ENCODE measurements at regions not wholly inside any gene's neighbourhood (a gene's known extent, or its start where the extent isn't known, plus 50 kb on each side); places are given as distances from the start of the nearest gene placed in this dataset.

DNA sequence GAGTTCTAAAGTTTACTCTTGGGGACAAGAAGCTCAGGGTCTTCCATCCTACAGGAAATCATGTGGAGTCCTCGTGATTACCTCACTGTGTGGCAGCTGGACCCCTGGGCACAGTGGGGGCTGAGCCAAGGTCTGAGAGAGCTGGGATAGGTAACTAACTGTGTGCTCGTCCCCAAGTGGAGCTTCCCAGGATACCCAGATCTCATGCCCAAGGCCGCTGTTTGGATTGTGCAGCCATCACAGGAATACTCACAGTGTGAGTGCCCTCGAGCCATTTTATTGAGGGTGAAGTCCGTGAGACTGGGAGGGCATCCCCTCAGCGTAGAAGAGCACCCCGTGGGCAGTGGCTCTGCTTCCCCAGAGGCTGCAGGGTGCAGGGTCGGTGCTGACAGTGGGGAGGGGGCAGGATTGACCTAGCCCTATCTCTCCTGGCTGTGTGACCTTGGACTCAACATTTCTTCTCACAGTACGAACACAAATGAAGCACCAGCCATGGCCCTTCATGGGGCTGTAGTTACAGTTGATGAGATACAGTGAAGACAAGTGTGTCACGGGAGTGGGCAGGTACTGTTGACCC, 69.6 kb upstream of the LEP start:
- H4K20me1 ChIP-seq (ENCODE audit: insufficient read depth, low read length): no peaks in the 10 kb centered on the region
- no peak for TF ChIP-seq EZH2phosphoT487 (IDR thresholded peaks at IDR 0.05; ENCODE audit: borderline replicate concordance, low read depth, low read length)
- TF ChIP-seq, protein P1, sequence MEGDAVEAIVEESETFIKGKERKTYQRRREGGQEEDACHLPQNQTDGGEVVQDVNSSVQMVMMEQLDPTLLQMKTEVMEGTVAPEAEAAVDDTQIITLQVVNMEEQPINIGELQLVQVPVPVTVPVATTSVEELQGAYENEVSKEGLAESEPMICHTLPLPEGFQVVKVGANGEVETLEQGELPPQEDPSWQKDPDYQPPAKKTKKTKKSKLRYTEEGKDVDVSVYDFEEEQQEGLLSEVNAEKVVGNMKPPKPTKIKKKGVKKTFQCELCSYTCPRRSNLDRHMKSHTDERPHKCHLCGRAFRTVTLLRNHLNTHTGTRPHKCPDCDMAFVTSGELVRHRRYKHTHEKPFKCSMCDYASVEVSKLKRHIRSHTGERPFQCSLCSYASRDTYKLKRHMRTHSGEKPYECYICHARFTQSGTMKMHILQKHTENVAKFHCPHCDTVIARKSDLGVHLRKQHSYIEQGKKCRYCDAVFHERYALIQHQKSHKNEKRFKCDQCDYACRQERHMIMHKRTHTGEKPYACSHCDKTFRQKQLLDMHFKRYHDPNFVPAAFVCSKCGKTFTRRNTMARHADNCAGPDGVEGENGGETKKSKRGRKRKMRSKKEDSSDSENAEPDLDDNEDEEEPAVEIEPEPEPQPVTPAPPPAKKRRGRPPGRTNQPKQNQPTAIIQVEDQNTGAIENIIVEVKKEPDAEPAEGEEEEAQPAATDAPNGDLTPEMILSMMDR (conservative IDR thresholded peaks at IDR 0.05; ENCODE audit: low read length): no peak
- BruUV-seq (replicated peaks): no TSS peak
- H3K36me3 ChIP-seq (ENCODE audit: insufficient read depth, low read length): no peaks in the 10 kb centered on the region
- H3K4me2 ChIP-seq (ENCODE audit: low read length): no peak overlapping the region
- H3K9me3 ChIP-seq (ENCODE audit: low read length): no peaks in the 10 kb centered on the region
- CTCF ChIA-PET (ENCODE audit: unreplicated experiment): no interaction called here
- POLR2A ChIA-PET: interaction anchor here (1.4 kb wide), 1 partner anchor 10 kb away, joined by 3 read pairs; no protein-coding TSS in a partner anchor
- DNase-seq (ENCODE audit: low spot score): no peak
- no peaks in the 10 kb centered on the region for H3K79me2 ChIP-seq (ENCODE audit: insufficient read depth, low read depth, low read length)
- no peak overlapping the region for H3K4me3 ChIP-seq (ENCODE audit: low read depth, low read length, poor library complexity, severe bottlenecking)
- no peaks in the 10 kb centered on the region for H3K9me2 ChIP-seq (ENCODE audit: insufficient read depth, low read length)
- intact Hi-C loops (cut with micrococcal nuclease; ENCODE audit: unreplicated experiment): no loop called here
- H3K4me1 ChIP-seq (ENCODE audit: insufficient read depth, low read length, poor library complexity, severe bottlenecking): no peaks in the 10 kb centered on the region
- H2AFZ ChIP-seq (ENCODE audit: low read length): no peak overlapping the region
- H3K27ac ChIP-seq (ENCODE audit: low read depth, low read length, poor library complexity, severe bottlenecking): no peak overlapping the region

DNA sequence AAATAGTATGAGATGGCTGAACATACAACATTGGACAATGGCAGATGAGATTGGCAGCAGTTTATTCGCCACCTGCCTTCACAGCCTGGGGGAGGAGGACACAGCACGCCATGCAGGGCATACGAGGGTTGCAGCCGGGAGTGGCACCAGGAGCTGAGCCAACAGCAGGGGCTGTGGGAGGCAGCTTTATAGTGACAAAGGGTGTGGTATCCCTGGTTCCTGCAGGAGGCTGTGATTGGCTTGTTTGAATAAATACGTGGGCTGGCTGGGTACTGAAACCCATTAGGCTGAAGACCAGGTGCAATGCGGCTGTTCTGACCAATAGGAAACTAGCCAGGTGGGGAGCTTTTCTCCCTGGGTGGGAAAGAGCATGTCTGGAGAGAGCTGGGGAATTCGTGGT, 68.9 kb upstream of the LEP start:
- no peak overlapping the region for H3K27ac ChIP-seq (ENCODE audit: low read depth, low read length, poor library complexity, severe bottlenecking)
- no peaks in the 10 kb centered on the region for H3K4me1 ChIP-seq (ENCODE audit: insufficient read depth, low read length, poor library complexity, severe bottlenecking)
- TF ChIP-seq, protein P1 (conservative IDR thresholded peaks at IDR 0.05; ENCODE audit: low read length): no peak
- no peak for TF ChIP-seq EZH2phosphoT487 (IDR thresholded peaks at IDR 0.05; ENCODE audit: borderline replicate concordance, low read depth, low read length)
- H4K20me1 ChIP-seq (ENCODE audit: insufficient read depth, low read length): no peaks in the 10 kb centered on the region
- POLR2A ChIA-PET: interaction anchor here (1.4 kb wide), 1 partner anchor 11 kb away, joined by 3 read pairs; no protein-coding TSS in a partner anchor
- no peaks in the 10 kb centered on the region for H3K9me3 ChIP-seq (ENCODE audit: low read length)
- no peak for DNase-seq (ENCODE audit: low spot score)
- H3K36me3 ChIP-seq (ENCODE audit: insufficient read depth, low read length): no peaks in the 10 kb centered on the region
- intact Hi-C loops (cut with micrococcal nuclease; ENCODE audit: unreplicated experiment): no loop called here
- no peaks in the 10 kb centered on the region for H3K9me2 ChIP-seq (ENCODE audit: insufficient read depth, low read length)
- H3K4me2 ChIP-seq (ENCODE audit: low read length): no peak overlapping the region
- CTCF ChIA-PET (ENCODE audit: unreplicated experiment): no interaction called here
- no peaks in the 10 kb centered on the region for H3K79me2 ChIP-seq (ENCODE audit: insufficient read depth, low read depth, low read length)
- no peak overlapping the region for H3K4me3 ChIP-seq (ENCODE audit: low read depth, low read length, poor library complexity, severe bottlenecking)
- H2AFZ ChIP-seq (ENCODE audit: low read length): no peak overlapping the region
- no TSS peak for BruUV-seq (replicated peaks)

DNA sequence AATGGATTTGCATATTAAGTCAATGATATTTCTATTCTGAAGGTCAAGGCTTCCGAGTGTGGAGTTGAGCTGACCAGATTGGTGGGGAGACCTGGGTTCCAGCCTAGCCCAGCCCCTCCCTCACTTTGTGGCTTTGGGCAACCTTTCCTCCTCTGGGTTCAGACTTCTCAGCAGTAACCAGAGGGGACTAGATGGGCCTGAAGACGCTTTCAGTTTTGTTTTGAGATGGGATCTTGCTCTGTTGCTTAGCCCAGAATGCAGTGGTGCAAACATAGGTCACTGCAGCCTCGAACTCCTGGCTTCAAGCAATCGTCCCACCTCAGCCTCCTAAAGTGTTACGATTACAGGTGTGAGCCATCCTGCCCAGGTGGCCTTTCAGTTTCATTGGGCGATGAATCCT, 68.1 kb upstream of the LEP start:
- no peaks in the 10 kb centered on the region for H3K79me2 ChIP-seq (ENCODE audit: insufficient read depth, low read depth, low read length)
- no peaks in the 10 kb centered on the region for H3K9me3 ChIP-seq (ENCODE audit: low read length)
- H3K4me3 ChIP-seq (ENCODE audit: low read depth, low read length, poor library complexity, severe bottlenecking): no peak overlapping the region
- DNase-seq (ENCODE audit: low spot score): no peak
- no peak overlapping the region for H3K4me2 ChIP-seq (ENCODE audit: low read length)
- ChIA-PET CTCF (ENCODE audit: unreplicated experiment) (no interaction called here), POLR2A (interaction anchor here (0.5 to 1.4 kb wide), 3 partner anchors 12 to 216 kb away, joined by 3 read pairs; no protein-coding TSS in a partner anchor)
- H3K36me3 ChIP-seq (ENCODE audit: insufficient read depth, low read length): no peaks in the 10 kb centered on the region
- H3K27ac ChIP-seq (ENCODE audit: low read depth, low read length, poor library complexity, severe bottlenecking): no peak overlapping the region
- no peaks in the 10 kb centered on the region for H4K20me1 ChIP-seq (ENCODE audit: insufficient read depth, low read length)
- no peak overlapping the region for H2AFZ ChIP-seq (ENCODE audit: low read length)
- H3K9me2 ChIP-seq (ENCODE audit: insufficient read depth, low read length): no peaks in the 10 kb centered on the region
- no TSS peak for BruUV-seq (replicated peaks)
- intact Hi-C loops (cut with micrococcal nuclease; ENCODE audit: unreplicated experiment): no loop called here
- TF ChIP-seq EZH2phosphoT487 (IDR thresholded peaks at IDR 0.05; ENCODE audit: borderline replicate concordance, low read depth, low read length): no peak
- TF ChIP-seq, protein P1 (conservative IDR thresholded peaks at IDR 0.05; ENCODE audit: low read length): no peak
- peaks cover under 1% of the 10 kb centered on the region for H3K4me1 ChIP-seq (ENCODE audit: insufficient read depth, low read length, poor library complexity, severe bottlenecking)
